Activated naive CD8-positive, alpha-beta T cell treated with anti-CD3 and anti-CD28 coated beads, Interleukin-2, amount 50 U/mL, for 24 hours (primary cell): ENCODE measurements at regions not wholly inside any gene's neighbourhood (a gene's known extent, or its start where the extent isn't known, plus 50 kb on each side); places are given as distances from the start of the nearest gene placed in this dataset.
"Not testable (repeated sequence)": the region's sequence is repeated elsewhere in the genome, so short reads cannot be mapped to it uniquely, and the experiment has no call there.

Experiments
- ATAC-seq: fragments of 150-1000 bp; cut with Tn5 transposase; one replicate; pipeline ENCODE4 v1.10.0; 2021
- DNase-seq: peaks from one replicate; pipeline ENCODE4 v3.0.0; 2021
- H3K27ac Mint-ChIP-seq: one replicate; pipeline ENCODE4 v1.8.0; 2021; ENCODE audit warnings: mild to moderate bottlenecking, mixed read lengths
- H3K27me3 Mint-ChIP-seq: one replicate; pipeline ENCODE4 v1.8.0; 2021; ENCODE audit warnings: mixed read lengths
- H3K36me3 Mint-ChIP-seq: one replicate; pipeline ENCODE4 v1.8.0; 2021; ENCODE audit warnings: low read depth, mixed read lengths
- H3K4me1 Mint-ChIP-seq: one replicate; pipeline ENCODE4 v1.8.0; 2021; ENCODE audit warnings: mixed read lengths
- H3K4me3 Mint-ChIP-seq: one replicate; pipeline ENCODE4 v1.8.0; 2021; ENCODE audit warnings: mild to moderate bottlenecking, moderate library complexity, mixed read lengths
- H3K9me3 Mint-ChIP-seq: one replicate; pipeline ENCODE4 v1.8.0; 2021; ENCODE audit warnings: mixed read lengths

DNA sequence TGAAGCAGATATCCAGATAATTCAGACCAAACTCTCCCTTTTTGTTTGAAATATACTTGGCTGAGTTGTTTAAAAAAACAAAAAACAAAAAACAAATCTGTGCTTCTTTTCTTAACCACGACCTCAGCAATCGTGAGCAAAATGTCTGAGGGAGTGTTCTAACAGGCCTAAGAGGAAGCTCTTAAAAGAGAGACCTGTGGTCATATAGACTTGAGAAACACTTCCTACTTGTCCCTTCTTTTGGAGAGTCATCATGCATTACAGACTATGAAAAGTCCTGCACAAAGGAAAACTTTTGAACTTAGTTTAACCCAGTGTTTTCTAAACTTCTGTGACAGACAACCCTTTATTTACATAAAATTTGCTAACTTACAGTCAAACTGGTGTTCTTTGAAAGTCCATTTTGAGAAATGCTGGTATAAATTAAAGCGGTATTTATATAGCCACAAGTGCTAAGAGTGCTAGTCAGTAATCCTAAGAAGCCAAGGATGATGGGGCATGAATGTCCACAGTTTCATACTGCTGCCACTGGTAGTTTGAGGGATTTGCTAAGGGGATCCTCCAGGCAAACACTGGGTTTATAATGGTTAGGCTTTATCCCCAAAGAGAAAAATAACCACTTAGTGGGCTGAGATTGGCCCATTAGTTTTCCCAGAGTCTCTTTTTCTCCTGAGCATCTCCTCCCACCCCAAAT, 199.8 kb downstream of the LRRC70 start:
- DNase-seq (no peak), ATAC-seq (no peak)
- Mint-ChIP-seq H3K36me3 (no peaks in the 10 kb centered on the region), H3K27me3 (no peaks in the 10 kb centered on the region), H3K27ac (no peak overlapping the region), H3K9me3 (no peaks in the 10 kb centered on the region), H3K4me3 (no peak overlapping the region), H3K4me1 (no peaks in the 10 kb centered on the region)

DNA sequence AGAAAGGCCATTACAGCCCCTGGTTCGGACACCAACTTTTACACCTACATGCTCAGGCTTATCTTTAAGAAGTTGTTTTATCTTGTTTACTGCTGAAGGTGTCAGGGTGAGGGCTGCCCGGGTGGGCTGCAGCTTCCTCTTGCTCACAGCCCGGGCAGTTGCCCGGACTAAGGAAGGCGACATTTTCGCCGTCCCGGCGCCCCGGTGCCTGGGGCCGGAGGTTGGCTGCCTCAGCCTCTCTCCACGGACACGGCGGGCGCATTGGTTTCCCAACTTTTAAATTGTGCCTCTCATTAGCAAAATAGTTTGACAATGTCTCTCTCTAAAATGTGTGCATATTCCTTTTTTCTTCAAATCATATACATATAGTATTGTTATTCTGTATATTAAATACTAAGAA, 198.5 kb downstream of the LRRC70 start:
- H3K27me3 Mint-ChIP-seq, H3K9me3 Mint-ChIP-seq, H3K27ac Mint-ChIP-seq, H3K4me3 Mint-ChIP-seq, H3K4me1 Mint-ChIP-seq, DNase-seq, H3K36me3 Mint-ChIP-seq, ATAC-seq: not testable (repeated sequence)

DNA sequence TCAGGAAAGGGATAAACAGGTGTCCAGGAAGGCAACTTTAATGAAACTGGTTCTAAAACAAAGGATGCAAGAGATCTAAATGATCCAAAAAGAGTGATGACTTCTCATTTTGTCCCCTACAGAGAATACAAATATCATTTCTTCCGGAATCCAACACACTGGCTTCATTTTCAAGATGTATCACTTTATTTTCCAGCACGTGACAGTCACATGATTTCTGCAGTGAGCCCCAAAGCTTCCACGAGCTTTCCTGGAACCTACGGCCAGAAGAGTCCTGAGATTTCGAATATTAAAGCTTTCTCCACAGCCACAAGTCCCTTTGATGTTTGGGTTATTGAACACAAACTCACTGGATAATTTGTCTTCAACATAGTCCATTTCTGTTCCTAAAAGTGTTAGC, 198.0 kb downstream of the LRRC70 start:
- not testable (repeated sequence) for H3K9me3 Mint-ChIP-seq, H3K27ac Mint-ChIP-seq, H3K27me3 Mint-ChIP-seq, ATAC-seq, H3K4me3 Mint-ChIP-seq, DNase-seq, H3K4me1 Mint-ChIP-seq, H3K36me3 Mint-ChIP-seq

DNA sequence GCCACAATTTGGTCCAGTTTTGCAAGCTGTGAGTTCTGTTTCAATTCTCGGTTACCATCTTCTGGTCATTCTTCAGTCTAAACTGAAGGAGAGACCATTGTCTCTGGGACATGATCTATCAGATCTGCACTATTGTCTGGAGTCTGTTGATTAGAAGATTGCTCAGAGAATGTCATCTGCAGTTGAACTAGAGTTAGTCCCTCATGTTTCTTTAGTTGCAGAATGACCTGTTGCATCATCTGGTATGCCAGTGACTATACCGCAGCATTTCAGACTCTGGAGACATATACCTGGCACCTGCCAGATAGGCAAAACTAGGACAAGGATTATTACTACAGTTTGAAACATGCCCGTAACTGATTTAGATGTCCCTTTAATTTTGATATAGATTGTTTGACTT, 194.8 kb downstream of the LRRC70 start:
- no peak for ATAC-seq
- no peak overlapping the region for H3K27ac Mint-ChIP-seq
- H3K4me1 Mint-ChIP-seq: no peaks in the 10 kb centered on the region

DNA sequence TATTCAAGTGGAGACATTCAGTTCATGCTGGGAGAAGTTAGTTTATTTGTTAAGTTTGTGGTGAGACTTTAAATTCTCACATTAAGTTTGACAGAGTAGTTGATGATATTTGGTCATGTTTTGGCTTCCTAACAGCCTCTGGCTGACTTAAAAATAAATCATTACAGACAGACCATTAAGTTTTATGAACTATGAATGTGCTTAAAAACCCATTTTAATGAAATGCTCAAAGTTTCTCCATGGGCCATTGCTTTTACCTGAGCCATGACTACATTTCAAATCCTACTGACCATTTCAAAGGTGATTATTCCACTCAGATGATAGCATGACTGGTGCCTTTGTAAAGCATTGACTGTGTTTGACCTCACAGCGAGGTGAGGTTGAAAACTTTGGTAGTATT, 192.7 kb downstream of the LRRC70 start:
- Mint-ChIP-seq H3K27ac (no peak overlapping the region), H3K9me3 (no peaks in the 10 kb centered on the region), H3K4me3 (no peak overlapping the region), H3K4me1 (no peaks in the 10 kb centered on the region), H3K27me3 (no peaks in the 10 kb centered on the region), H3K36me3 (no peaks in the 10 kb centered on the region)
- DNase-seq: no peak
- ATAC-seq: no peak

More for the DNA sequence above, 194.8 kb downstream of the LRRC70 start:
- DNase-seq: no peak
- H3K9me3 Mint-ChIP-seq: no peaks in the 10 kb centered on the region
- no peaks in the 10 kb centered on the region for H3K36me3 Mint-ChIP-seq
- H3K27me3 Mint-ChIP-seq: no peaks in the 10 kb centered on the region
- no peak overlapping the region for H3K4me3 Mint-ChIP-seq

DNA sequence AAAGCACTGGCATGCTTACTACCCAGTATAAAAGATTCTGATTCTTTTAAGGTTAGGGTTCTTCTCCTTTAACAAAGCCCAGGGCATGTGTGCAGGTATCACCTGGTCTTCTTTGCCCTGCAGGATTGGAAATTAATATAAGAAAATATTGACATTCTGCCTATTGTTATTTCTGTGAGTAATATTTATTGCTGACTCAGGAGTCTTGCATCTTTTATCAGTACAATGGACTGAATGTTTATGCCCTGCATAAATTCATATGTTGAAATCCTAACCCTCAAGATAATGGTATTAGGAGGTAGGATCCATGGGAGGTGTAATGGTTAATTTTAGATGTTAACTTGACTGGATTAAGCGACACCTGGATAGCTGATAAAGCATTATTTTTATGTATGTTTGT, 189.0 kb downstream of the LRRC70 start:
- H3K36me3 Mint-ChIP-seq: no peaks in the 10 kb centered on the region
- H3K4me3 Mint-ChIP-seq: no peak overlapping the region
- H3K4me1 Mint-ChIP-seq: no peaks in the 10 kb centered on the region
- no peak for ATAC-seq
- DNase-seq: no peak
- no peaks in the 10 kb centered on the region for H3K9me3 Mint-ChIP-seq
- no peak overlapping the region for H3K27ac Mint-ChIP-seq
- peaks cover 2% of the 10 kb centered on the region for H3K27me3 Mint-ChIP-seq

DNA sequence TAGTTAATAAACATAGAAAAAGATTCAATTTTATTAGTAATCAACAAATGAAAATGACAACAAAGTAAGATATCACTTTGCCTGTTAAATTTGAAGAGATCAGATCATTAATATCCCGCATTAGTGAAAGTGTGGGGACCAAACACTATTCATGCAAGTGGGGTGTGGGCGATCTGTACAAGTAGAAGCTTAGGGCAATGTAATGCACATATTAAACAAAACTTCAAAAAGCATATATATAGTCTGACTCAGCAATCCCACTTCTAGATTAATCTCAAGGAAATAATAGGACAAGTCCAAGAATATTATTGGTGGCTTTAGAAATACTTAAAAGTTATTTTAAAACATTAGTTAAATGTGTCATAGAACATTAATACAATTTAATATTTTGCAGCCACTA, 188.5 kb downstream of the LRRC70 start:
- Mint-ChIP-seq H3K9me3 (no peaks in the 10 kb centered on the region), H3K4me3 (no peak overlapping the region), H3K27ac (no peak overlapping the region), H3K4me1 (no peaks in the 10 kb centered on the region), H3K27me3 (peaks cover 2% of the 10 kb centered on the region), H3K36me3 (no peaks in the 10 kb centered on the region)
- ATAC-seq: no peak
- no peak for DNase-seq

DNA sequence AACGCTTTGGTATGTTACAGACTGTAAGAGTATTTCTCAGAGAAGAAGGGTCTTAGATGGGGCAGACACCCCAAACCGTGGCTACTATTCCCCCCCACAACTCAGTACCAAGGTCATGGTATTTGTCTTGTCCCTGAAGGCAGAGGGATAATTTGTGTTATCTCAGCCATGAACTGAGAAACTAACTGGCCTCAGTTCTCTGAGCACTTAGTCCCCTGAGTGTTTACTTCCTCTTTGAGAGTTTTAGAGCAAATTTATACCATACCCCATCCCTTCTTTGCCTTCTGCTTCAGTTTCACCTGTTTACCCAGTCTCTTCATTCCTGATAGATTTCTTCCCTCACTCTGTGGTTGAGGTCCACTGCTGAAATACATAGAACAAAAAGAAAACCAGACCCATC, 183.9 kb downstream of the LRRC70 start:
- Mint-ChIP-seq H3K4me1 (no peaks in the 10 kb centered on the region), H3K36me3 (no peaks in the 10 kb centered on the region), H3K27ac (no peak overlapping the region), H3K4me3 (no peak overlapping the region), H3K9me3 (no peaks in the 10 kb centered on the region), H3K27me3 (peaks cover 2% of the 10 kb centered on the region)
- ATAC-seq (no peak), DNase-seq (no peak)

DNA sequence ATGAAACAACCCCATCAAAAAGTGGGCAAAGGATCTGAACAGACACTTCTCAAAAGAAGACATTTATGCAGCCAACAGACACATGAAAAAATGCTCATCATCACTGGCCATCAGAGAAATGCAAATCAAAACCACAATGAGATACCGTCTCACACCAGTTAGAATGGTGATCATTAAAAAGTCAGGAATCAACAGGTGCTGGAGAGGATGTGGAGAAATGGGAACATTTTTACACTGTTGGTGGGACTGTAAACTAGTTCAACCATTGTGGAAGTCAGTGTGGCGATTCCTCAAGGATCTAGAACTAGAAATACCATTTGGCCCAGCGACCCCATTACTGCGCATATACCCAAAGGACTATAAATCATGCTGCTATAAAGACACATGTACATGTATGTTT, 179.1 kb downstream of the LRRC70 start:
- H3K36me3 Mint-ChIP-seq, H3K4me3 Mint-ChIP-seq, H3K27me3 Mint-ChIP-seq, H3K27ac Mint-ChIP-seq, H3K9me3 Mint-ChIP-seq, ATAC-seq, H3K4me1 Mint-ChIP-seq, DNase-seq: not testable (repeated sequence)

DNA sequence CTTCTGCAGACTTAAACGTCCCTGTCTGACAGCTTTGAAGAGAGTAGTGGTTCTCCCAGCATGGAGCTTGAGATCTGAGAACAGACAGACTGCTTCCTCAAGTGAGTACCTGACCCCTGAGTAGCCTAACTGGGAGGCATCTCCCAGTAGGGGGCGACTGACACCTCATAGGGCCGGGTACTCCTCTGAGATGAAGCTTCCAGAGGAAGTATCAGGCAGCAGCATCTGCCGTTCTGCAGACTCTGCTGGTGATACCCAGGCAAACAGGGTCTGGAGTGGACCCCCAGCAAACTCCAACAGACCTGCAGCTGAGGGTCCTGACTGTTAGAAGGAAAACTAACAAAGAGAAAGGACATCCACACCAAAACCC, 174.4 kb downstream of the LRRC70 start:
- DNase-seq, H3K4me1 Mint-ChIP-seq, H3K9me3 Mint-ChIP-seq, H3K27ac Mint-ChIP-seq, ATAC-seq, H3K36me3 Mint-ChIP-seq, H3K4me3 Mint-ChIP-seq, H3K27me3 Mint-ChIP-seq: not testable (repeated sequence)

DNA sequence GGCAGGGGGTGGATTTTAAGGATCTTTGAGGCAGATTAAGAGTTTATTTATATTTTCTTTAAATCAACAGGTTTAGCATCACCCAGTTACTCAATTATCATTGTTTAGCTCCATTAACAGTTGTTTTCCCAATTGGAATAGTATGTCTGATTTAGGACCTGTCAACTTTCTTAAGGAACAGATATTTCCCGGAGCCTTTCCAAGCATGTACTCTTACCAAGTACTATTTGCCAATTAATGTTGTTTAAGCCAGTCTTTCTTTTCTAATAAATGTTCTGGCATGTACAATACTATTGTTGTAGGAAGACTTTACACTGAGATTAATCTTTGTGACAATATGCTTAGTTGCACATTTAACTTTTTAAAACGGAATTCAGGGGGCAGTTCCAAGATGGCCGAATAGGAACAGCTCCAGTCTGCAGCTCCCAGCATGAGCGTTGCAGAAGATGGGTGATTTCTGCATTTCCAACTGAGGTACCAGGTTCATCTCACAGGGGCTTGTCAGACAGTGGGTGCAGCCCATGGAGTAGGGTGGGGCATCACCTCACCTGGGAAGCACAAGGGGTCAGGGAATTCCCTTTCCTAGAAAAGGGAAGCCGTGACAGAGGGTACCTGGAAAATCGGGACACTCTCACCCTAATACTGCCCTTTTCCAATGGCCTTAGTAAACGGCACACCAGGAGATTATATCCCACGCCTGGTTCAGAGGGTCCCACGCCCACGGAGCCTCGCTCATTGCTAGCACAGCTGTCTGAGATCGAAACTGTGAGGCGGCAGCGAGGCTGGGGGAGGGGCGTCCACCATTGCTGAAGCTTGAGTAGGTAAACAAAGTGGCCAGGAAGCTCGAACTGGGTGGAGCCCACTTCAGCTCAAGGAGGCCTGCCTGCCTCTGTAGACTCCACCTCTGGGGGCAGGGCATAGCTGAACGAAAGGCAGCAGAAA, 173.7 kb downstream of the LRRC70 start:
- H3K4me1 Mint-ChIP-seq: not testable (repeated sequence)

DNA sequence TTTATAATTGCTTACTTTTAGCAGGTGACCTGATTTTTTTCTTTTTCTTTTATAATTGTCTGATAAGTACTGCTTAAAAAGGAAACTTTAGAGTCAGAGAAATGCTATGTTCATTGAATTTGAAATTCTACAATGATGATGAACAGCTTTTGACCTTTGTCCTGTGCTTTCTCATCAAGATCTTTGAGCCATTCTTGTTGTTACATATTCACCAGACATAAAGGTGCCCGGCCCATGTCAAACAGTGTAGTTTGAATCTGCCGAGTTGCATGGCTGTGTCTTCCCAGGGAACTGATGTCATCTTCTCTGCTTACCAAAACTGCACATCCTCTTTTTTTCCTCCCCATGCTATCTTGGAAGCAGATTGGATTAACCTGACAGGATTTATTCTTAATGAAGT, 163.6 kb downstream of the LRRC70 start:
- no peak for DNase-seq
- Mint-ChIP-seq H3K9me3 (no peaks in the 10 kb centered on the region), H3K36me3 (no peaks in the 10 kb centered on the region), H3K4me1 (no peaks in the 10 kb centered on the region), H3K4me3 (no peak overlapping the region), H3K27ac (no peak overlapping the region), H3K27me3 (no peaks in the 10 kb centered on the region)
- ATAC-seq: no peak

More for the DNA sequence above, 173.7 kb downstream of the LRRC70 start:
- ATAC-seq, H3K27ac Mint-ChIP-seq, H3K4me3 Mint-ChIP-seq, H3K9me3 Mint-ChIP-seq, DNase-seq, H3K36me3 Mint-ChIP-seq, H3K27me3 Mint-ChIP-seq: not testable (repeated sequence)

DNA sequence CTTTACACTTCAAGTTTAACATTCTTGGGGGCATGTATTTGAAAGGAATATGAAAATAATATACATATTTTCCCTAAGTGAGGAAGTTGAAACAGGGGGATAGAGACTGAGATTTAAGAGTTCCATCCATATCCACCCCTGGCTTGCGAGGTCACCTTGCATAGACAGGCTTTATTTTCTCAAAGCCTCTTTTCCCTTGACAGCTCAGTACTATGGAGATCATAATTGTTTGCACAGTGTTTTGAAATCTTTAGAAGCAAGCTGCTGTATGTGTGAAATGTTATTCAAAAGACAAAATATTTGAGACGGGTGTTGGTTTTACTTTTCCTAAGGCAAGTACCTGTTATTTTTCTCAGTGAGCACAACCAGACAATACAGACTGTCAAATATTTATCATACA, 163.1 kb downstream of the LRRC70 start:
- no peak for ATAC-seq
- no peaks in the 10 kb centered on the region for H3K27me3 Mint-ChIP-seq
- DNase-seq: no peak
- H3K36me3 Mint-ChIP-seq: no peaks in the 10 kb centered on the region
- no peak overlapping the region for H3K4me3 Mint-ChIP-seq
- no peaks in the 10 kb centered on the region for H3K4me1 Mint-ChIP-seq
- no peak overlapping the region for H3K27ac Mint-ChIP-seq
- no peaks in the 10 kb centered on the region for H3K9me3 Mint-ChIP-seq

DNA sequence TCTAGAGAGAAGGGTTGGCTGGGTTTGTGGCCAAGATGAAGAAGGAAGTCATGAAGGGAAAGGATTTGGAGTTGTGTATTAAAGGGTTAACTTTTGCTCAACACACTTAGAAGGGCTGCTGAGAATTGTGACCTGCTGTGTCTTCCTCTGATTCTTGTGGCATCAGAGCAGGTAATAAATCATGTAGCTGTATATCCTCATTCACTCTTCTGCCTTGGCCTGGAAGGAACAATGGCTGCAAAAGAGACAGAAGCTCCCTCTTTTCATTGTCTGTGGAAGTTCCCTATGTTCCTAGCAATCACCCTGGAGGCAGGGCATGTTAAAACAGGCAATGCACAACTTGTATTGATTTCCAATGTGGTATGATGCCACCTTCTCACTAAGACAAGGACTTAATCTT, 159.1 kb downstream of the LRRC70 start:
- no peaks in the 10 kb centered on the region for H3K36me3 Mint-ChIP-seq
- DNase-seq (no peak), ATAC-seq (no peak)
- H3K4me3 Mint-ChIP-seq: no peak overlapping the region
- no peaks in the 10 kb centered on the region for H3K27me3 Mint-ChIP-seq
- H3K4me1 Mint-ChIP-seq: no peaks in the 10 kb centered on the region
- H3K27ac Mint-ChIP-seq: no peak overlapping the region
- peaks cover 4% of the 10 kb centered on the region for H3K9me3 Mint-ChIP-seq

DNA sequence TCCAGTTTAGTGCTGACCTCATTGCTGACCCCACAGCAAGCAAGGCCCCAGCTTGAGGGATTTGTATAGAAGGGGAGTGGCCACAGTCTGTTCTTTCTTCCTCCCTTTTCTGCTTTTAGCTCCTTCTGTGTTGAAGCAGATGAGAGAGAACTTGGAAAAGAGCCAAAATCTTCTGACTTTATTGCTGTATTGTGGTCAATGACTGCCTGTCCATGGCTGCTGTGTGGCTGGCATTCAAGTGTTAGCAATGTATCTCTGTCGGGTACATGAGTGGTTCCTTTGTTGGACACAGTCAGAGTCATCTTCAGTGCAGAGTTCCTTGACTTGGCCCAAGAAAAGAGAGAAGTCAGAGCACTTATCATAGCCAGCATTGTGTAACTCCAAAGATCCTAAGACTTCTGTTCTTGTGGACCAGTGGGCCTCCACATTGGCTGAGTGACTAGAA, 154.1 kb downstream of the LRRC70 start:
- Mint-ChIP-seq H3K4me1 (no peaks in the 10 kb centered on the region), H3K27me3 (no peaks in the 10 kb centered on the region), H3K9me3 (peaks cover 4% of the 10 kb centered on the region), H3K4me3 (no peak overlapping the region), H3K36me3 (no peaks in the 10 kb centered on the region), H3K27ac (no peak overlapping the region)
- no peak for DNase-seq
- no peak for ATAC-seq
